ENCODE measurements at regions not wholly inside any gene's neighbourhood (a gene's known extent, or its start where the extent isn't known, plus 50 kb on each side); places are given as distances from the start of the nearest gene placed in this dataset.

GRCh38 chr7:113004726-113005454 lies 81.7 kb downstream of the GPR85 start:
- DNase-seq (ENCODE audit: low read depth), result no peak
- no peak overlapping the region for H3K4me3 ChIP-seq (ENCODE audit: low read depth, low read length)
- TF ChIP-seq CTCF (IDR thresholded peaks at IDR 0.05; ENCODE audit: low read depth, low read length, missing control alignments), result no peak

- no peak overlapping the region for H3K4me3 ChIP-seq (ENCODE audit: low read depth, low read length)
- no peak for TF ChIP-seq CTCF (IDR thresholded peaks at IDR 0.05; ENCODE audit: low read depth, low read length, missing control alignments)
- no peak for DNase-seq (ENCODE audit: low read depth)
Measured at GRCh38 chr7:113000316-113001020, 86.2 kb downstream of the GPR85 start.

DNA sequence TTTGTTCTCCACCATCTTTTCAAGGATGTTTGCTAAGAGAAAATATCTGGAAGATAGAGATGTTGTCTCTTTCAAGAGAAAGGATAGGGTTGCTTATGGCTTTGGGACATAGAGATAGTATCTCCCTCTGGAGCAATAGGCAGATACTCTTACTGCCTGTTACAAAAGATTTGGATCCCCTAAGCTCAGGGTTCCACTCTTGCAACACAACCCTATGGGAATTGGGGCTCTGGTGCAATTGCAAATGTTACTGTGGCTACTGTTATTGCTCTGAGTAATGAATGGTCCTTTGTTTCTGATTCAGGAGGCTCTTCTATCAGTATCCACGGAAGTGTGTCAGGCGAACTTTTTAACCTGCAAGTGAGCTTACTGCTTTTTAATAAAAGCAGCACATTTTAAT lies 88.8 kb downstream of the GPR85 start:
- H3K4me3 ChIP-seq (ENCODE audit: low read depth, low read length), result no peak overlapping the region
- TF ChIP-seq CTCF (IDR thresholded peaks at IDR 0.05; ENCODE audit: low read depth, low read length, missing control alignments), result no peak
- no peak for DNase-seq (ENCODE audit: low read depth)

- no peak for DNase-seq (ENCODE audit: low read depth)
- H3K4me3 ChIP-seq (ENCODE audit: low read depth, low read length), result no peak overlapping the region
- no peak for TF ChIP-seq CTCF (IDR thresholded peaks at IDR 0.05; ENCODE audit: low read depth, low read length, missing control alignments)
Measured at GRCh38 chr7:112996331-112996871, 90.2 kb downstream of the GPR85 start.

- no peak overlapping the region for H3K4me3 ChIP-seq (ENCODE audit: low read depth, low read length)
- no peak for TF ChIP-seq CTCF (IDR thresholded peaks at IDR 0.05; ENCODE audit: low read depth, low read length, missing control alignments)
- no peak for DNase-seq (ENCODE audit: low read depth)
Measured at GRCh38 chr7:112995059-112995824, 91.4 kb downstream of the GPR85 start.

DNA sequence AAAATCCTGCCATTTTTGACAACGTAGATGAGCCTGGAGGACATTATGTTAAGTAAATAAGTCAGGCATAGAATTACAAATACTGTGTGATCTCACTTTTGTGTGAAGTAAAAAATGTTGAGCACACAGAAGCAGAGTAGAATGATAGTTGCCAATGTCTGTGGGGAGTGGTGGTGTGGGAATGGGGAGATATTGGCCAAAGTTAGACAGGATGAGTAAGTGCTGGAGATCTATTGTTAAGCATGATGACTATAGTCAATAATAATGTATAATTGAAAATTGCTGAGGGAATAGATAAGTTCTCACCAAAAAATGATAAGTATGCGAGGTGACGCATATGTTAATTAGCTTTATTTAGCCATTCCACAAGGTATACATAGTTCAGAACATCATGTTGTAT lies 92.0 kb downstream of the GPR85 start:
- no peak for TF ChIP-seq CTCF (IDR thresholded peaks at IDR 0.05; ENCODE audit: low read depth, low read length, missing control alignments)
- DNase-seq (ENCODE audit: low read depth), result no peak
- no peak overlapping the region for H3K4me3 ChIP-seq (ENCODE audit: low read depth, low read length)

Data from GM12864 (cell line).